ENCODE measurements at regions not wholly inside any gene's neighbourhood (a gene's known extent, or its start where the extent isn't known, plus 50 kb on each side); places are given as distances from the start of the nearest gene placed in this dataset.

DNA sequence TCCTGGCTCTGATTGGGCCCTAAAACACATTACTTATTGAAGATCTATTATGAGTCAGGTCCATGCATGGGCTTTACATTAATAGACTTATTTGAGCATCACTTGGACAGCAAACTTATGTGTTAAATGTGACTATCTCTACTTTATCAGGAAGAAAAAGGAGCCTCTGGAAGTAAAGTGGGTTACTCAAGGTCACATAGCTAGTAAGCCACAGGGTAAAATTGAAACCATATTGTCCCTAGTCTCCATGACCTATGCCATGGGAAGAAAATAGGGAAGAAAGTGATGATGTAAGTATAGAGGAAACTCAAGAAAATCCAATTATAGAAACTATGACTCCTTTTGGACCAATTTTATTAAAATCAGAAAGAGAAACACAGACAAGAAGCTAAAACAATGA lies 555.3 kb downstream of the NUF2 start:
- Histone ChIP-seq H4K5ac (ENCODE audit: insufficient read length, low read depth, low read length) (no peak overlapping the region), H3K4me1 (ENCODE audit: insufficient read depth, low read length) (peaks cover 5% of the 10 kb centered on the region; the same call in 1 of the 2 replicates), H2BK120ac (ENCODE audit: low read depth, low read length, poor library complexity, severe bottlenecking) (no peak overlapping the region), H4K91ac (ENCODE audit: insufficient read length, low read depth, low read length) (no peak overlapping the region), H3K4ac (ENCODE audit: low read depth, low read length) (no peak overlapping the region), H3K23ac (ENCODE audit: insufficient read length, low read depth, low read length) (no peak overlapping the region), H2BK15ac (ENCODE audit: low read depth, low read length) (no peak overlapping the region), H3K23me2 (ENCODE audit: insufficient read length, low read depth, low read length, poor library complexity, severe bottlenecking) (no peaks in the 10 kb centered on the region), H3K14ac (ENCODE audit: insufficient read depth, low read length) (no peak overlapping the region), H3K18ac (ENCODE audit: insufficient read length, low read depth, low read length) (no peak overlapping the region), H3K27me3 (ENCODE audit: insufficient read depth, low read length) (no peaks in the 10 kb centered on the region), H2BK20ac (ENCODE audit: low read depth, low read length, poor library complexity, severe bottlenecking) (no peak overlapping the region), H3K9ac (ENCODE audit: extremely low read depth, insufficient read length, low read length) (no peak overlapping the region), H3K79me2 (ENCODE audit: insufficient read depth, low read length) (no peaks in the 10 kb centered on the region), H2AFZ (ENCODE audit: low read length) (no peak overlapping the region), H2BK5ac (ENCODE audit: insufficient read length, low read length) (no peak overlapping the region), H2AK5ac (ENCODE audit: insufficient read length, low read length) (no peak overlapping the region), H3T11ph (ENCODE audit: low read length) (no peak overlapping the region), H3K56ac (ENCODE audit: insufficient read length, low read depth, low read length) (no peak overlapping the region), H3K9me3 (ENCODE audit: control insufficient read depth, low read depth, low read length) (no peaks in the 10 kb centered on the region), H3K27ac (ENCODE audit: insufficient read length, low read depth, low read length) (no peak overlapping the region), H3K4me2 (ENCODE audit: insufficient read depth, insufficient read length, low read length) (no peak overlapping the region), H4K8ac (replicated peaks; ENCODE audit: insufficient read length, low read depth, low read length) (no peak overlapping the region), H3K79me1 (ENCODE audit: insufficient read depth, low read depth, low read length, poor library complexity, severe bottlenecking) (no peaks in the 10 kb centered on the region), H4K20me1 (ENCODE audit: control insufficient read depth, insufficient read depth, insufficient read length) (no peaks in the 10 kb centered on the region), H2BK12ac (ENCODE audit: insufficient read length, low read depth, low read length) (no peak overlapping the region)
- H3K4me1 Mint-ChIP-seq: peaks cover 22 to 25% of the 10 kb centered on the region in 2 experiments
- peaks cover 0 to 1% of the 10 kb centered on the region in 2 experiments; a peak in 1 of 5 replicates for H3K9me3 Mint-ChIP-seq
- TF ChIP-seq, protein P1, sequence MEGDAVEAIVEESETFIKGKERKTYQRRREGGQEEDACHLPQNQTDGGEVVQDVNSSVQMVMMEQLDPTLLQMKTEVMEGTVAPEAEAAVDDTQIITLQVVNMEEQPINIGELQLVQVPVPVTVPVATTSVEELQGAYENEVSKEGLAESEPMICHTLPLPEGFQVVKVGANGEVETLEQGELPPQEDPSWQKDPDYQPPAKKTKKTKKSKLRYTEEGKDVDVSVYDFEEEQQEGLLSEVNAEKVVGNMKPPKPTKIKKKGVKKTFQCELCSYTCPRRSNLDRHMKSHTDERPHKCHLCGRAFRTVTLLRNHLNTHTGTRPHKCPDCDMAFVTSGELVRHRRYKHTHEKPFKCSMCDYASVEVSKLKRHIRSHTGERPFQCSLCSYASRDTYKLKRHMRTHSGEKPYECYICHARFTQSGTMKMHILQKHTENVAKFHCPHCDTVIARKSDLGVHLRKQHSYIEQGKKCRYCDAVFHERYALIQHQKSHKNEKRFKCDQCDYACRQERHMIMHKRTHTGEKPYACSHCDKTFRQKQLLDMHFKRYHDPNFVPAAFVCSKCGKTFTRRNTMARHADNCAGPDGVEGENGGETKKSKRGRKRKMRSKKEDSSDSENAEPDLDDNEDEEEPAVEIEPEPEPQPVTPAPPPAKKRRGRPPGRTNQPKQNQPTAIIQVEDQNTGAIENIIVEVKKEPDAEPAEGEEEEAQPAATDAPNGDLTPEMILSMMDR (conservative IDR thresholded peaks at IDR 0.05): no peak
- no peak overlapping the region for H3K4me3 Mint-ChIP-seq
- H3K27ac Mint-ChIP-seq: no peak overlapping the region
- no peak for DNase-seq
- H3K27me3 Mint-ChIP-seq (ENCODE audit: low read depth): no peaks in the 10 kb centered on the region; the same call in 1 of the 2 replicates
- H3K36me3 Mint-ChIP-seq (ENCODE audit: insufficient read depth in 1 of 3, low read depth in 3 of 3): peaks cover 0 to 1% (median 0%) of the 10 kb centered on the region in 3 experiments; a peak in 2 of 7 replicates
